ENCODE measurements at regions not wholly inside any gene's neighbourhood (a gene's known extent, or its start where the extent isn't known, plus 50 kb on each side); places are given as distances from the start of the nearest gene placed in this dataset.

- no peak for TF ChIP-seq CTCF (IDR thresholded peaks at IDR 0.05; ENCODE audit: insufficient read depth, low read depth, low read length)
These were observed 510.0 kb upstream of the ALCAM start for GRCh38 chr3:104856741-104857140.

GRCh38 chr3:104868291-104868690 is 498.4 kb upstream of the ALCAM start:
- Histone ChIP-seq H3K27me3 (ENCODE audit: control insufficient read depth, insufficient read depth, low read length) (no peaks in the 10 kb centered on the region), H3K4me3 (ENCODE audit: low read depth, low read length) (no peak overlapping the region), H3K36me3 (ENCODE audit: control insufficient read depth, insufficient read depth, low read length) (no peaks in the 10 kb centered on the region)
- ChIA-PET POLR2A (no interaction called here), CTCF (no interaction called here)
- DNase-seq (ENCODE audit: low read depth), result no peak
- TF ChIP-seq CTCF (IDR thresholded peaks at IDR 0.05; ENCODE audit: insufficient read depth, low read depth, low read length), result no peak

More at GRCh38 chr3:104856741-104857140, 510.0 kb upstream of the ALCAM start:
- ChIA-PET POLR2A (interaction anchor here (0.6 kb wide), 1 partner anchor 10 kb away, joined by 3 read pairs; no protein-coding TSS in a partner anchor), CTCF (interaction anchor here (0.6 to 1.5 kb wide), 3 partner anchors 14 to 223 kb away, joined by 3 to 4 read pairs (median 3); no protein-coding TSS in a partner anchor)
- H3K36me3 ChIP-seq (ENCODE audit: control insufficient read depth, insufficient read depth, low read length), result no peaks in the 10 kb centered on the region
- H3K27me3 ChIP-seq (ENCODE audit: control insufficient read depth, insufficient read depth, low read length), result no peaks in the 10 kb centered on the region
- H3K4me3 ChIP-seq (ENCODE audit: low read depth, low read length), result no peak overlapping the region
- DNase-seq (ENCODE audit: low read depth), result no peak

- no peak for DNase-seq (ENCODE audit: low read depth)
- CTCF ChIA-PET, result no interaction called here
- no peak for TF ChIP-seq CTCF (IDR thresholded peaks at IDR 0.05; ENCODE audit: insufficient read depth, low read depth, low read length)
- H3K27me3 ChIP-seq (ENCODE audit: control insufficient read depth, insufficient read depth, low read length), result no peaks in the 10 kb centered on the region
- H3K36me3 ChIP-seq (ENCODE audit: control insufficient read depth, insufficient read depth, low read length), result no peaks in the 10 kb centered on the region
- H3K4me3 ChIP-seq (ENCODE audit: low read depth, low read length), result no peak overlapping the region
- POLR2A ChIA-PET, result no interaction called here
These were observed 496.4 kb upstream of the ALCAM start for GRCh38 chr3:104870276-104870675.

DNA sequence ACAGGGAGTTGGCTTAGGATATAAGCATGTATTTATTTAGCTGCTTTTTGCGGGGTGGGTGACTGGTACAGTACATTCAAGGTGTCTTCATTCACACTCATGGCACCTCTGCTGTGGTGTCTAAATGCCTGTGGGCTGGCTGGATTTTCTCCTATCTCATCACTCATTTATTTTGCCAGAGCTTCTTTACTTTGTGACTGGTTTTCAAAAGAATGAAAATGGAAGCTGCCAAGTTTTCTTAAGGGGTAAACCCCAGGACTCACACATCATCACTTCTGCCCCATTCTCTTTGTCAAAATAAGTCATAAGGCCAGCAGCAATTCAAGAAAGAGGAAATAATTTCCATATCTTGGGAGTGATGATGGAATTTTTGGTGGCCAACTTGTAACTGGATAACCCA is 493.4 kb upstream of the ALCAM start:
- no peaks in the 10 kb centered on the region for H3K36me3 ChIP-seq (ENCODE audit: control insufficient read depth, insufficient read depth, low read length)
- no peaks in the 10 kb centered on the region for H3K27me3 ChIP-seq (ENCODE audit: control insufficient read depth, insufficient read depth, low read length)
- no peak overlapping the region for H3K4me3 ChIP-seq (ENCODE audit: low read depth, low read length)
- TF ChIP-seq CTCF (IDR thresholded peaks at IDR 0.05; ENCODE audit: insufficient read depth, low read depth, low read length), result no peak
- POLR2A ChIA-PET, result no interaction called here
- no peak for DNase-seq (ENCODE audit: low read depth)
- CTCF ChIA-PET, result no interaction called here

- ChIA-PET POLR2A (no interaction called here), CTCF (interaction anchor here (0.6 to 0.7 kb wide), 2 partner anchors 17 to 138 kb away, joined by 3 to 4 read pairs; no protein-coding TSS in a partner anchor)
- no peak overlapping the region for H3K4me3 ChIP-seq (ENCODE audit: low read depth, low read length)
- no peaks in the 10 kb centered on the region for H3K36me3 ChIP-seq (ENCODE audit: control insufficient read depth, insufficient read depth, low read length)
- H3K27me3 ChIP-seq (ENCODE audit: control insufficient read depth, insufficient read depth, low read length), result no peaks in the 10 kb centered on the region
- no peak for DNase-seq (ENCODE audit: low read depth)
- no peak for TF ChIP-seq CTCF (IDR thresholded peaks at IDR 0.05; ENCODE audit: insufficient read depth, low read depth, low read length)
These were observed 488.3 kb upstream of the ALCAM start for GRCh38 chr3:104878395-104878794.

All from BJ (cell line).